HepG2 (cell line): ENCODE measurements at regions not wholly inside any gene's neighbourhood (a gene's known extent, or its start where the extent isn't known, plus 50 kb on each side); places are given as distances from the start of the nearest gene placed in this dataset.

Source experiments
- ATAC-seq: fragments of 200-7000 bp; cut with Tn5 transposase; 3 replicates; pipeline ENCODE4 v1.9.1; 2020; ENCODE audit warnings: mild to moderate bottlenecking, moderate library complexity
- BruUV-seq: library from RNA; stranded (reverse); fragments of 400-500 nt; replicated peaks from 2 replicates; lab custom pipeline; 2021; lab: Mats Ljungman, UMichigan
- CTCF ChIA-PET: fragments of 300-600 bp; formaldehyde crosslinking; extraction: SDS; loops from one replicate; lab custom pipeline; 2021; ENCODE audit warnings: low total read pairs, inconsistent platforms, low intra/inter-chr PET ratio; lab: Yijun Ruan, JAX
- POLR2A ChIA-PET: fragments of 350-600 bp; sonication (Branson Sonifier 250); formaldehyde crosslinking; loops from one replicate; lab custom pipeline; 2020; ENCODE audit warnings: antibody characterized with exemption, inconsistent platforms; lab: Yijun Ruan, JAX
- DNase-seq: peaks from one replicate; pipeline ENCODE4 v3.0.0-alpha.2; 2015; ENCODE audit warnings: low spot score
- FAIRE-seq: peaks from 3 replicates; lab custom pipeline; 2011; peaks lifted over from hg19 to GRCh38; lab: Jason Lieb, UNC
- H2AFZ ChIP-seq: one replicate; pipeline ENCODE4 v1.6.1; 2011; ENCODE audit warnings: low read length, inconsistent platforms
- H3K27ac ChIP-seq: fragments of 300-600 bp; 3 replicates; pipeline ENCODE4 v1.8.0; 2011; ENCODE audit warnings: mixed run types, mild to moderate bottlenecking, mixed read lengths, low read length, inconsistent platforms; ENCODE audit not compliant: insufficient read depth; ENCODE audit errors: extremely low read length
- H3K27me3 ChIP-seq, 2 experiments: fragments of 200-600 bp in 1 of 2; 2 replicates in 1 of 2; 3 replicates in 1 of 2; pipeline versions ENCODE4 v1.6.0 to v1.8.0; 2011; ENCODE audit warnings: low read length in 2 of 2, mild to moderate bottlenecking in 2 of 2, moderate library complexity in 2 of 2, inconsistent platforms in 1 of 2; ENCODE audit not compliant: insufficient read depth in 2 of 2, control insufficient read depth in 1 of 2
- H3K36me3 ChIP-seq, 2 experiments: fragments of 200-600 bp in 1 of 2; replicated peaks in 1 of 2; 2 replicates in 1 of 2; 3 replicates in 1 of 2; pipeline versions ENCODE4 v1.5.1 to v1.8.0; 2011; ENCODE audit warnings: low read length in 2 of 2, inconsistent platforms in 1 of 2; ENCODE audit not compliant: insufficient read depth in 2 of 2, control insufficient read depth in 1 of 2
- H3K4me1 ChIP-seq: 2 replicates; pipeline ENCODE4 v1.5.1; 2012; ENCODE audit warnings: low read length, inconsistent platforms; ENCODE audit not compliant: insufficient read depth
- H3K4me2 ChIP-seq: 2 replicates; pipeline ENCODE4 v1.6.0; 2011; ENCODE audit warnings: low read depth, low read length, inconsistent platforms
- H3K4me3 ChIP-seq, 3 experiments: fragments of 200-600 bp in 1 of 3; sonication (generic), shearing (Covaris generic) in 1 of 3; replicated peaks in 1 of 3; 2 replicates each; pipeline ENCODE4 v1.5.1; 2011 to 2016; ENCODE audit warnings: low read length in 3 of 3, inconsistent platforms in 2 of 3, low read depth in 2 of 3, mild to moderate bottlenecking in 2 of 3, control low read depth in 1 of 3, mixed read lengths in 1 of 3; ENCODE audit not compliant: insufficient read depth in 1 of 3
- H3K79me2 ChIP-seq: one replicate; pipeline ENCODE4 v1.6.1; 2011; ENCODE audit warnings: low read length, inconsistent platforms; ENCODE audit not compliant: insufficient read depth
- H3K9ac ChIP-seq: 2 replicates; pipeline ENCODE4 v1.6.0; 2011; ENCODE audit warnings: mild to moderate bottlenecking, low read depth, low read length, inconsistent platforms; ENCODE audit not compliant: insufficient read depth
- H3K9me3 ChIP-seq: 2 replicates; pipeline ENCODE4 v1.5.1; 2012; ENCODE audit warnings: mild to moderate bottlenecking, low read length
- H4K20me1 ChIP-seq: 2 replicates; pipeline ENCODE4 v1.6.0; 2011; ENCODE audit warnings: inconsistent platforms, mild to moderate bottlenecking, low read length, moderate library complexity; ENCODE audit not compliant: insufficient read depth
- ATF7-NPFF ChIP-seq: sonication (generic); formaldehyde crosslinking; IDR thresholded peaks from 2 replicates; pipeline ENCODE4 v1.8.1; 2023; ENCODE audit warnings: mild to moderate bottlenecking, low read depth, missing genetic modification reagents, moderate library complexity
- CEBPB ChIP-seq: IDR thresholded peaks from 2 replicates; pipeline ENCODE4 v1.6.1; 2011; ENCODE audit warnings: low read depth, low read length, improper control_type of control experiment, borderline replicate concordance
- FIP1L1 ChIP-seq: fragments of 200-400 bp; formaldehyde crosslinking; IDR thresholded peaks from 2 replicates; pipeline ENCODE4 v1.6.1; 2018; ENCODE audit warnings: low read depth, mild to moderate bottlenecking, low read length, moderate library complexity, borderline replicate concordance; ENCODE audit not compliant: insufficient read depth
- GABPA ChIP-seq, 2 experiments: IDR thresholded peaks; 2 replicates each; pipeline ENCODE4 v1.6.1; 2011 to 2016; ENCODE audit warnings: low read depth in 2 of 2, low read length in 1 of 2, missing biosample characterization in 1 of 2, missing genetic modification characterization in 1 of 2
- HOXA5 ChIP-seq: sonication (generic); formaldehyde crosslinking; IDR thresholded peaks from 2 replicates; pipeline ENCODE4 v1.4.0; 2020; ENCODE audit warnings: missing genetic modification reagents
- MTA3 ChIP-seq: sonication (generic); formaldehyde crosslinking; IDR thresholded peaks from 2 replicates; pipeline ENCODE4 v1.4.0; 2020; ENCODE audit warnings: missing genetic modification reagents
- NFIC ChIP-seq: IDR thresholded peaks from 2 replicates; pipeline ENCODE4 v1.6.1; 2012; ENCODE audit warnings: mild to moderate bottlenecking, low read length, inconsistent platforms
- RARA ChIP-seq: IDR thresholded peaks from 2 replicates; pipeline ENCODE4 v1.6.1; 2016; ENCODE audit warnings: missing genetic modification reagents, missing compliant biosample characterization
- TBX3 ChIP-seq: fragments of 450-650 bp; IDR thresholded peaks from 2 replicates; pipeline ENCODE4 v1.6.1; 2017; ENCODE audit warnings: antibody characterized with exemption, mild to moderate bottlenecking, inconsistent platforms, borderline replicate concordance
- ZNF510 ChIP-seq: sonication (generic); formaldehyde crosslinking; IDR thresholded peaks from 2 replicates; pipeline ENCODE4 v1.4.0; 2020; ENCODE audit warnings: low read depth, mild to moderate bottlenecking, missing genetic modification reagents
- ZNF615 ChIP-seq: sonication (generic); formaldehyde crosslinking; IDR thresholded peaks from 2 replicates; pipeline ENCODE4 v1.5.0; 2020; ENCODE audit warnings: mild to moderate bottlenecking, missing genetic modification reagents, borderline replicate concordance
- ZNF816 ChIP-seq: sonication (generic); formaldehyde crosslinking; IDR thresholded peaks from 2 replicates; pipeline ENCODE4 v1.8.0; 2022; ENCODE audit warnings: missing genetic modification reagents, mild to moderate bottlenecking, borderline replicate concordance
- WGBS: methylation state at CpG from one replicate; pipeline ENCODE4 v1.1.6; 2017; ENCODE audit warnings: low lambda C conversion rate; 5-methylcytosine and 5-hydroxymethylcytosine counted together
- in situ Hi-C: cut with HindIII; loops from 2 replicates; pipeline ENCODE4 v1.10.0; 2017; ENCODE audit warnings: low pct_unique_long_range_greater_than_20kb; ENCODE audit not compliant: extremely low pct_ligation_motif_present
- intact Hi-C: fragments of 100-400 bp; cut with micrococcal nuclease; formaldehyde crosslinking; loops from one replicate; pipeline ENCODE4 v1.10.0; 2022; ENCODE audit not compliant: unreplicated experiment
- TF ChIP-seq, protein P1 (sequence below): sonication (generic); formaldehyde crosslinking; IDR thresholded peaks from 2 replicates; pipeline ENCODE4 v1.5.0; 2020; ENCODE audit warnings: mild to moderate bottlenecking, missing genetic modification reagents
- TF ChIP-seq, protein P2 (sequence below): sonication (generic); formaldehyde crosslinking; IDR thresholded peaks from 2 replicates; pipeline ENCODE4 v1.9.0; 2021; ENCODE audit warnings: missing genetic modification reagents, borderline replicate concordance

DNA sequence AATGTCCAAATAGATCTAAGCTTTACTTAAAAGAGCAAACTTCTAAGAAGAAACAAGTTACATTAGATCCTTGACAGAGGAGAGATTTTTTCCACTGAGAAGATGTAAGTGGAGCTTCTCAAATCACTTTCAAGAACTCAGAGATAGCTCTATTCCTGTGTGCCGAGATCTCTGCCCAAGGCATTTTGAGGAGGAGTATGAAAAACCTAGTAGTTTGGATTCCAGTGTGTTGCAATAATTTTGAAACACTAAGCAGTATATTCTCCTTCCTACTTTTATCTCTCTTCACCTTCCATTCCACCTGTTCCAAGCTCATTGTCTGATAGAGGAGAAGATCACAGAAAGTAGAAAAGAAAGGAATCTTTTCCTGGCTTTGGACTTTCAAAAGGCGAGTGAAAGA is 192.0 kb upstream of the TANK start:
- Histone ChIP-seq H3K79me2 (no peaks in the 10 kb centered on the region), H3K36me3 (no peaks in the 10 kb centered on the region), H3K27ac (no peak overlapping the region), H2AFZ (no peak overlapping the region), H3K27me3 (no peaks in the 10 kb centered on the region; a peak in 2 of 5 replicates), H3K9me3 (no peaks in the 10 kb centered on the region), H4K20me1 (no peaks in the 10 kb centered on the region), H3K4me2 (no peak overlapping the region), H3K4me3 (no peak overlapping the region), H3K4me1 (no peaks in the 10 kb centered on the region), H3K9ac (no peak overlapping the region)
- BruUV-seq, result no TSS peak
- FAIRE-seq (no peak), ATAC-seq (no peak), DNase-seq (no peak)
- intact Hi-C loops (no loop called here), in situ Hi-C loops (loop anchor here (25.0 kb wide), 1 partner anchor 706 kb away; no protein-coding TSS in a partner anchor)
- WGBS, result 10% methylated on average over 2 of the region's 2 CpGs
- no peak for TF ChIP-seq TBX3
- TF ChIP-seq CEBPB, result peak; percentile 56
- TF ChIP-seq ZNF510, result no peak
- CTCF ChIA-PET, result no interaction called here
- POLR2A ChIA-PET, result no interaction called here

DNA sequence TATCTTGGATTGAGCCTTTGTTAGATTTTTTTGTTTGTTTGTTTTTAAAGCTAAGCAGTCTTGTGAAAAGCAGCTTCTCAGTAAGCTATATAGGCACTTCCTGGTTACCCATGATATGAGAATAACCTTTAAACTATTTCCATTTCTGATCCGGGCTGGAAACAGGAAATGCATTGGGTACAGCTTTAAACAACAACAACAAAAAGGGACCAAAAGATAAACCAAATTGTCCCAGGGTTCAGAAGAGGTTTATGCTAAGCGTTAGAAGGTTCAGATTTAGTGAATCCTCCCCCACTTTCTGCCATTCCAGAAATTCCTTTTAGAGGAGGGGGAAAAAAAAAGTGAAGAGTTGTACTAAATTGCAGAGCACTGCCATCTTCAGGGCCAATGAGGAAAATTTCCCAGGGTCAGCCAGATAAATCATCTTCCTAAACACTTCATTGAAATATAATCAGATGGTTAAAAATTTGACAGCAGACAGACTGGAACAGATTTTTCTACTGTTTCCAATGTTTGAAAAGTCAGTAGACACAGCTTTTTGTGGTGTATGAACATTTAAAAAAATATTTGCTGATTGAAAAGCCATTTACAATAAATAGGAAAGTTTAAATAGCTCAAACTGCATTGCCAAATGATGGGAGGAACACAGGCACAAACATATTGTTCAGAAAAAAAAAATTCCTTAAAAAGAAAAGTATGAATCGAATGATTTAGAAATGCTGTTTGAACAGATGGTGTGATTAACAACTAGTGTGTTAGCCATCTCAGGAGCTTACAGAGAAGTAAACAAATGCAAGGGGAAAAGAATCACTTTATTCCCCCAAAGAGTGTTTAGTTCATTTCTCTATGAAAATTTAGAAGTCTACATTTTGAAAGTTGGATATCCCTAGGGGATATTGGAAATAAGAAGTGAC is 189.9 kb upstream of the TANK start:
- no peaks in the 10 kb centered on the region for H4K20me1 ChIP-seq
- no peaks in the 10 kb centered on the region; a peak in 2 of 5 replicates for H3K27me3 ChIP-seq
- peak overlapping the region; percentile 21 for H3K9ac ChIP-seq
- ChIA-PET CTCF (interaction anchor here (0.6 to 2.2 kb wide), 6 partner anchors 388 to 860 kb away, joined by 3 to 12 read pairs (median 5); no protein-coding TSS in a partner anchor), POLR2A (interaction anchor here (0.7 to 1.4 kb wide), 2 partner anchors 339 to 700 kb away, joined by 3 read pairs; no protein-coding TSS in a partner anchor)
- under 1% methylated on average over 3 of the region's 3 CpGs for WGBS
- no peaks in the 10 kb centered on the region for H3K4me1 ChIP-seq
- H3K36me3 ChIP-seq, result no peaks in the 10 kb centered on the region
- H2AFZ ChIP-seq, result peak overlapping the region; percentile 94
- peak overlapping the region; percentile 37 to 62 (median 61); a peak in 5 of 6 replicates for H3K4me3 ChIP-seq
- FAIRE-seq (peak; percentile 81), ATAC-seq (peak; percentile 85), DNase-seq (peak; percentile 80)
- no peaks in the 10 kb centered on the region for H3K9me3 ChIP-seq
- no peak overlapping the region for H3K27ac ChIP-seq
- intact Hi-C loops, result loop anchor here (1.0 to 10.0 kb wide), 8 partner anchors 276 to 860 kb away; partner anchors contain the start of gene RBMS1
- peak overlapping the region; percentile 75 for H3K4me2 ChIP-seq
- H3K79me2 ChIP-seq, result no peaks in the 10 kb centered on the region
- in situ Hi-C loops, result loop anchor here (25.0 kb wide), 1 partner anchor 708 kb away; no protein-coding TSS in a partner anchor
- BruUV-seq, result no TSS peak
- no peak for TF ChIP-seq HOXA5 (CRISPR knock-in tag)
- TF ChIP-seq, protein P1, sequence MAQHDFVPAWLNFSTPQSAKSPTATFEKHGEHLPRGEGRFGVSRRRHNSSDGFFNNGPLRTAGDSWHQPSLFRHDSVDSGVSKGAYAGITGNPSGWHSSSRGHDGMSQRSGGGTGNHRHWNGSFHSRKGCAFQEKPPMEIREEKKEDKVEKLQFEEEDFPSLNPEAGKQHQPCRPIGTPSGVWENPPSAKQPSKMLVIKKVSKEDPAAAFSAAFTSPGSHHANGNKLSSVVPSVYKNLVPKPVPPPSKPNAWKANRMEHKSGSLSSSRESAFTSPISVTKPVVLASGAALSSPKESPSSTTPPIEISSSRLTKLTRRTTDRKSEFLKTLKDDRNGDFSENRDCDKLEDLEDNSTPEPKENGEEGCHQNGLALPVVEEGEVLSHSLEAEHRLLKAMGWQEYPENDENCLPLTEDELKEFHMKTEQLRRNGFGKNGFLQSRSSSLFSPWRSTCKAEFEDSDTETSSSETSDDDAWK, result no peak
- no peak for TF ChIP-seq ZNF816 (CRISPR knock-in tag)
- TF ChIP-seq MTA3 (CRISPR knock-in tag), result no peak
- no peak for TF ChIP-seq ATF7-NPFF (CRISPR knock-in tag)
- TF ChIP-seq, protein P2, sequence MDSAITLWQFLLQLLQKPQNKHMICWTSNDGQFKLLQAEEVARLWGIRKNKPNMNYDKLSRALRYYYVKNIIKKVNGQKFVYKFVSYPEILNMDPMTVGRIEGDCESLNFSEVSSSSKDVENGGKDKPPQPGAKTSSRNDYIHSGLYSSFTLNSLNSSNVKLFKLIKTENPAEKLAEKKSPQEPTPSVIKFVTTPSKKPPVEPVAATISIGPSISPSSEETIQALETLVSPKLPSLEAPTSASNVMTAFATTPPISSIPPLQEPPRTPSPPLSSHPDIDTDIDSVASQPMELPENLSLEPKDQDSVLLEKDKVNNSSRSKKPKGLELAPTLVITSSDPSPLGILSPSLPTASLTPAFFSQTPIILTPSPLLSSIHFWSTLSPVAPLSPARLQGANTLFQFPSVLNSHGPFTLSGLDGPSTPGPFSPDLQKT (CRISPR knock-in tag), result no peak
- 0 out of 2 replicates have a peak, but pooled peaks have one; percentile 35 for TF ChIP-seq NFIC
- 0 out of 2 replicates have a peak, but pooled peaks have one; percentile 9 for TF ChIP-seq RARA
- TF ChIP-seq ZNF615 (CRISPR knock-in tag), result no peak
- TF ChIP-seq GABPA (IDR thresholded peaks at IDR 0.05; ENCODE audit: low read depth, low read length), result no peak
- TF ChIP-seq GABPA (CRISPR knock-in tag; IDR thresholded peaks at IDR 0.05; ENCODE audit: low read depth), result peak; percentile 46; the same call in 1 of the 2 replicates
- no peak for TF ChIP-seq FIP1L1
